ENCODE measurements at regions not wholly inside any gene's neighbourhood (a gene's known extent, or its start where the extent isn't known, plus 50 kb on each side); places are given as distances from the start of the nearest gene placed in this dataset.
"Not testable (repeated sequence)": the region's sequence is repeated elsewhere in the genome, so short reads cannot be mapped to it uniquely, and the experiment has no call there.

GRCh38 chr17:30720013-30720471 lies 104.5 kb downstream of the CRLF3 start:
- H3K4me3 ChIP-seq: no peak overlapping the region
- H3K27me3 ChIP-seq: no peaks in the 10 kb centered on the region
- intact Hi-C loops (cut with DNase I; ENCODE audit: low total_unique reads): no loop called here
- peak in 1 of 2 donors; percentile 15 for DNase-seq
- H3K36me3 ChIP-seq: no peaks in the 10 kb centered on the region
- H3K9me3 ChIP-seq: no peaks in the 10 kb centered on the region
- TF ChIP-seq EP300 (IDR thresholded peaks at IDR 0.05): no peak
- 95 to 97% (median 97%) methylated on average over 6 to 14 of the region's 14 CpGs for WGBS, 5 donors
- no peak overlapping the region for H3K27ac ChIP-seq
- H3K4me1 ChIP-seq: peaks cover 0 to 8% (median 0%) of the 10 kb centered on the region in 4 donors

- TF ChIP-seq CTCF (IDR thresholded peaks at IDR 0.05): peak in 5 of 7 experiments; percentile 38 to 60 (median 54)
- H3K9me3 ChIP-seq; H3K4me1 ChIP-seq; intact Hi-C loops (cut with DNase I; ENCODE audit: low total_unique reads); H3K27ac ChIP-seq; H3K36me3 ChIP-seq; H3K4me3 ChIP-seq; H3K27me3 ChIP-seq: not testable (repeated sequence)
- peak; percentile 72 to 81 for DNase-seq
- 68 to 79% (median 77%) methylated on average over 15 to 22 of the region's 22 CpGs for WGBS, 5 donors
These were observed 105.1 kb downstream of the CRLF3 start for GRCh38 chr17:30719131-30719973.

- H3K4me1 ChIP-seq; H3K27ac ChIP-seq; H3K4me3 ChIP-seq; H3K36me3 ChIP-seq; H3K9me3 ChIP-seq; H3K27me3 ChIP-seq; intact Hi-C loops (cut with DNase I; ENCODE audit: low total_unique reads): not testable (repeated sequence)
- 85 to 93% (median 90%) methylated on average over 8 of the region's 8 CpGs for WGBS, 5 donors
- DNase-seq: peak in 1 of 2 donors; percentile 17
These were observed 105.8 kb downstream of the CRLF3 start for GRCh38 chr17:30718691-30719090.

- intact Hi-C loops (cut with DNase I; ENCODE audit: low total_unique reads); H3K4me3 ChIP-seq; H3K27ac ChIP-seq; H3K36me3 ChIP-seq; H3K9me3 ChIP-seq; H3K27me3 ChIP-seq; H3K4me1 ChIP-seq; DNase-seq: not testable (repeated sequence)
- WGBS, 5 donors: 90 to 97% (median 95%) methylated on average over 5 to 6 of the region's 6 CpGs
These were observed 106.4 kb downstream of the CRLF3 start for GRCh38 chr17:30718099-30718447.

GRCh38 chr17:30717291-30718098 lies 107.0 kb downstream of the CRLF3 start:
- Histone ChIP-seq H3K9me3 (no peaks in the 10 kb centered on the region), H3K4me1 (peaks cover 0 to 8% (median 0%) of the 10 kb centered on the region in 4 donors), H3K4me3 (no peak overlapping the region), H3K36me3 (no peaks in the 10 kb centered on the region), H3K27me3 (no peaks in the 10 kb centered on the region), H3K27ac (no peak overlapping the region)
- no peak for DNase-seq
- WGBS, 5 donors: 82 to 94% (median 89%) methylated on average over 8 of the region's 8 CpGs
- intact Hi-C loops (cut with DNase I; ENCODE audit: low total_unique reads): no loop called here
- no peak for TF ChIP-seq CTCF (IDR thresholded peaks at IDR 0.05)
- TF ChIP-seq POLR2AphosphoS5 (IDR thresholded peaks at IDR 0.05): no peak
- TF ChIP-seq EP300 (IDR thresholded peaks at IDR 0.05): no peak
- TF ChIP-seq POLR2A (IDR thresholded peaks at IDR 0.05): no peak

All from stomach (tissue), 8 donors.